ENCODE measurements at regions not wholly inside any gene's neighbourhood (a gene's known extent, or its start where the extent isn't known, plus 50 kb on each side); places are given as distances from the start of the nearest gene placed in this dataset.

GRCh38 chr4:44845309-44845708 lies 119.0 kb upstream of the GNPDA2 start:
- ATAC-seq: no peak
- no peak for TF ChIP-seq ZNF565 (CRISPR knock-in tag; conservative IDR thresholded peaks at IDR 0.05; ENCODE audit: low read depth)
- TF ChIP-seq CSDC2 (CRISPR knock-in tag; IDR thresholded peaks at IDR 0.05): no peak
- TF ChIP-seq ESRRG (CRISPR knock-in tag; IDR thresholded peaks at IDR 0.05): no peak

- ATAC-seq: no peak
Observed at GRCh38 chr4:44842531-44842930, 116.2 kb upstream of the GNPDA2 start.

GRCh38 chr4:44817930-44818329 lies 91.6 kb upstream of the GNPDA2 start:
- no peak for ATAC-seq
- TF ChIP-seq ZFP3 (CRISPR knock-in tag; IDR thresholded peaks at IDR 0.05): no peak
- TF ChIP-seq RARB (CRISPR knock-in tag; IDR thresholded peaks at IDR 0.05): no peak
- TF ChIP-seq TSHZ2 (CRISPR knock-in tag; IDR thresholded peaks at IDR 0.05): no peak
- no peak for TF ChIP-seq BACH2 (CRISPR knock-in tag; IDR thresholded peaks at IDR 0.05; ENCODE audit: borderline replicate concordance)
- TF ChIP-seq ESRRG (CRISPR knock-in tag; IDR thresholded peaks at IDR 0.05): no peak
- TF ChIP-seq SNAI2 (CRISPR knock-in tag; IDR thresholded peaks at IDR 0.05): no peak
- TF ChIP-seq CSRNP3 (CRISPR knock-in tag; IDR thresholded peaks at IDR 0.05): no peak
- no peak for TF ChIP-seq ZNF8 (CRISPR knock-in tag; IDR thresholded peaks at IDR 0.05)
- no peak for TF ChIP-seq ISL1 (CRISPR knock-in tag; IDR thresholded peaks at IDR 0.05)
- TF ChIP-seq ARNTL (CRISPR knock-in tag; IDR thresholded peaks at IDR 0.05; ENCODE audit: borderline replicate concordance, low read depth): no peak

More at GRCh38 chr4:44842531-44842930, 116.2 kb upstream of the GNPDA2 start:
- TF ChIP-seq TOX (CRISPR knock-in tag; IDR thresholded peaks at IDR 0.05; ENCODE audit: borderline replicate concordance) (no peak), PPARA (CRISPR knock-in tag; IDR thresholded peaks at IDR 0.05; ENCODE audit: borderline replicate concordance) (no peak), POU6F1 (CRISPR knock-in tag; IDR thresholded peaks at IDR 0.05; ENCODE audit: borderline replicate concordance, low read depth) (no peak), CSDC2 (CRISPR knock-in tag; IDR thresholded peaks at IDR 0.05) (no peak), OSR1 (CRISPR knock-in tag; IDR thresholded peaks at IDR 0.05) (no peak), CREB5 (CRISPR knock-in tag; IDR thresholded peaks at IDR 0.05; ENCODE audit: low read depth) (no peak), TCF4 (CRISPR knock-in tag; IDR thresholded peaks at IDR 0.05; ENCODE audit: borderline replicate concordance) (no peak), ARNTL (CRISPR knock-in tag; IDR thresholded peaks at IDR 0.05; ENCODE audit: borderline replicate concordance, low read depth) (no peak), BACH2 (CRISPR knock-in tag; IDR thresholded peaks at IDR 0.05; ENCODE audit: borderline replicate concordance) (no peak), ZNF8 (CRISPR knock-in tag; IDR thresholded peaks at IDR 0.05) (no peak), PATZ1 (CRISPR knock-in tag; IDR thresholded peaks at IDR 0.05; ENCODE audit: borderline replicate concordance) (no peak), GLIS3 (CRISPR knock-in tag; IDR thresholded peaks at IDR 0.05) (no peak), ZFP3 (CRISPR knock-in tag; IDR thresholded peaks at IDR 0.05) (no peak), ZFP30 (CRISPR knock-in tag; IDR thresholded peaks at IDR 0.05) (no peak), ZNF565 (CRISPR knock-in tag; conservative IDR thresholded peaks at IDR 0.05; ENCODE audit: low read depth) (no peak), ISL1 (CRISPR knock-in tag; IDR thresholded peaks at IDR 0.05) (no peak), ESRRG (CRISPR knock-in tag; IDR thresholded peaks at IDR 0.05) (no peak), RARB (CRISPR knock-in tag; IDR thresholded peaks at IDR 0.05) (no peak), CSRNP3 (CRISPR knock-in tag; IDR thresholded peaks at IDR 0.05) (no peak)

All from SK-N-SH treated with all-trans-retinoic acid at 6 μM for 48 hours (cell line).